CD4-positive, alpha-beta memory T cell (primary cell): ENCODE measurements at regions not wholly inside any gene's neighbourhood (a gene's known extent, or its start where the extent isn't known, plus 50 kb on each side); places are given as distances from the start of the nearest gene placed in this dataset.

ENCODE experiments used
- CTCF ChIA-PET: fragments of 350-600 bp; sonication (Branson Sonifier 250); formaldehyde crosslinking; loops from one replicate; lab custom pipeline; 2021; ENCODE audit warnings: inconsistent platforms; ENCODE audit not compliant: partially characterized antibody; lab: Charles Lee
- POLR2A ChIA-PET: fragments of 350-600 bp; sonication (Branson Sonifier 250); formaldehyde crosslinking; loops from one replicate; lab custom pipeline; 2021; ENCODE audit not compliant: partially characterized antibody; lab: Charles Lee
- DNase-seq, 5 donors: peaks; one replicate each; pipeline versions ENCODE4 v3.0.0 to v3.0.0-alpha.2; 2020 to 2022; ENCODE audit warnings: mixed read lengths in 1 of 5
- H3K27ac ChIP-seq: one replicate; pipeline ENCODE4 v1.7.0; 2013; ENCODE audit warnings: low read depth, low read length
- H3K27me3 ChIP-seq: 2 replicates; pipeline ENCODE4 v1.7.0; 2013; ENCODE audit warnings: mild to moderate bottlenecking, low read length, moderate library complexity; ENCODE audit not compliant: insufficient read depth
- H3K36me3 ChIP-seq: 2 replicates; pipeline ENCODE4 v1.7.0; 2013; ENCODE audit warnings: mild to moderate bottlenecking, low read length, moderate library complexity; ENCODE audit not compliant: insufficient read depth
- H3K4me1 ChIP-seq: 2 replicates; pipeline ENCODE4 v1.7.0; 2013; ENCODE audit warnings: mild to moderate bottlenecking, low read length, moderate library complexity; ENCODE audit not compliant: insufficient read depth
- H3K4me3 ChIP-seq, 2 donors: one replicate each; pipeline ENCODE4 v1.7.0; 2013; ENCODE audit warnings: low read length in 2 of 2, mild to moderate bottlenecking in 1 of 2
- H3K9me3 ChIP-seq, 2 donors: one replicate each; pipeline ENCODE4 v1.7.0; 2013; ENCODE audit warnings: low read length in 2 of 2, control low read depth in 1 of 2; ENCODE audit not compliant: control insufficient read depth in 1 of 2
- H3K27ac Mint-ChIP-seq, 7 donors: one replicate each; pipeline ENCODE4 v1.8.0; 2020 to 2021; ENCODE audit warnings: mixed read lengths in 7 of 7, mild to moderate bottlenecking in 6 of 7, inconsistent platforms in 3 of 7, moderate library complexity in 3 of 7
- H3K27me3 Mint-ChIP-seq, 2 donors: one replicate each; pipeline ENCODE4 v1.8.0; 2020 to 2021; ENCODE audit warnings: mixed read lengths in 2 of 2
- H3K36me3 Mint-ChIP-seq, 2 donors: one replicate each; pipeline ENCODE4 v1.8.0; 2020 to 2021; ENCODE audit warnings: mixed read lengths in 2 of 2, inconsistent platforms in 1 of 2, mild to moderate bottlenecking in 1 of 2
- H3K4me1 Mint-ChIP-seq, 4 donors: one replicate each; pipeline ENCODE4 v1.8.0; 2020 to 2021; ENCODE audit warnings: mixed read lengths in 4 of 4, mild to moderate bottlenecking in 1 of 4
- H3K4me3 Mint-ChIP-seq, 8 donors: one replicate each; pipeline ENCODE4 v1.8.0; 2020 to 2021; ENCODE audit warnings: mixed read lengths in 8 of 8, mild to moderate bottlenecking in 7 of 8, moderate library complexity in 6 of 8, inconsistent platforms in 3 of 8
- H3K9me3 Mint-ChIP-seq, 8 donors: one replicate each; pipeline ENCODE4 v1.8.0; 2020 to 2021; ENCODE audit warnings: mixed read lengths in 8 of 8, mild to moderate bottlenecking in 5 of 8, inconsistent platforms in 3 of 8, moderate library complexity in 1 of 8
- intact Hi-C: fragments of 100-400 bp; cut with micrococcal nuclease; formaldehyde crosslinking; loops from one replicate; pipeline ENCODE4 v1.15.1; 2023

DNA sequence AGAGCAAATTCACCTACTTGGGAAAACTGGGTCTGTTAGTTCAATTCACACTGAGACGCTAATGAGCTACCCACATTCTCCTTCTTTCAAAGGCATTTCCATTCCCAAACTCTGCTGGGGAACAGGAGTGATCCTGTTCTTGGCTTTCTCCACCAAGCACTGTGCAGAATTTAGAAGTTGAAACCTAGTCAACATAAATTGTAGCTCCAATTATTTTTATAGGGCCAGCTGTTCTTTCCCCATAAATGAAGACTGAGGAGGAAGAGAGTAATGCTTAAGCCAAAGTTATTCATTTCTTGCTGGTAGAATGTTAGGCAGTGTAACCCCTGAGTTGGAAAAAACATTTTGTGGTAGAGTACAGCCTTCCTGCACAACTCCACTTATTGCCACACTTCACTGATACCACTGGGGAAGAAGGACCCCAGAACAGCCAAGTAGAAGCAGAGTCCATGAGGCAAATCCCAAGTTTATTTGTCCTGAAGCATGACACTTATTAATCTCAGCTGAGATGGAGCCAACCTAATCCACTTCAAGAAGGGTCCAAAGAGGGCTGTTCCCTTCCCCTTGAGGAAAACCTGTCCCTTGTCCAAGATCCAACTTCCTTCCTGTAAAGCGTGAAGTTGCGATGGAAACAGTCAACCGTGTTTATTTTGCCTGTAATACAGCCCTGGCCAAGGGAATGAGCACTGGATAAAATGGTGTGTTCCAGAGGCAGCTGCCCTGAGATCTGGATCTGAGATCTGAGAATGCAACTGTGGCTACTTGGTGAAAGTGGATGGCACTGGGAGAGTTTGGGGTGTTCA lies 151.8 kb downstream of the TBX5 start:
- H3K9me3 Mint-ChIP-seq: peaks cover 0 to 14% (median 6%) of the 10 kb centered on the region in 8 donors
- no peak overlapping the region for H3K27ac ChIP-seq
- H3K36me3 Mint-ChIP-seq: no peaks in the 10 kb centered on the region
- no peaks in the 10 kb centered on the region for H3K9me3 ChIP-seq
- H3K4me1 Mint-ChIP-seq: no peaks in the 10 kb centered on the region
- no peak overlapping the region for H3K27ac Mint-ChIP-seq
- no peaks in the 10 kb centered on the region for H3K27me3 ChIP-seq
- DNase-seq: no peak
- ChIA-PET CTCF (no interaction called here), POLR2A (no interaction called here)
- no peak overlapping the region for H3K4me3 ChIP-seq
- H3K4me1 ChIP-seq: no peaks in the 10 kb centered on the region
- no peak overlapping the region for H3K4me3 Mint-ChIP-seq
- peaks cover 0 to 4% of the 10 kb centered on the region in 2 donors for H3K27me3 Mint-ChIP-seq
- H3K36me3 ChIP-seq: no peaks in the 10 kb centered on the region
- intact Hi-C loops: no loop called here

DNA sequence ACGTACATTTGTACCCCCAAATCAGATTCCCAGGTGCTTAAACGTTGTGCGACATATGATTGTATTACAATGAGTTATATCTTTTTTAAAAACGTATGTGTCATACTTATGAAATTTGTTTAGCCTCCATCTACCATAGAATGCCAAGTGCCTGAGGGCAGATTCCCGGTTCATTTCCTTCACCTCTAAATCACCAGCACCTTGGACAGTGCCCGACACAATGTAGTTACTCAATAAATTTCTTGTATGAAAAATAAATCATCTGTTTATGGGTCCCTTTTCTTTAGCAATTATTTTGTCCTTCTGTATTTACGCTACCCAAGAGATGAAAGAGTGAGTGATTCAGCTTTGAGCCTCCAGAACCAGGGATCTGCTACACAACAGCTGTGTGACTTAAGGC lies 157.4 kb downstream of the TBX5 start:
- Mint-ChIP-seq H3K27ac (no peak overlapping the region), H3K4me1 (no peaks in the 10 kb centered on the region), H3K9me3 (peaks cover 1 to 9% (median 6%) of the 10 kb centered on the region in 8 donors), H3K27me3 (peaks cover 4 to 6% of the 10 kb centered on the region in 2 donors), H3K36me3 (no peaks in the 10 kb centered on the region), H3K4me3 (no peak overlapping the region)
- ChIA-PET POLR2A (no interaction called here), CTCF (no interaction called here)
- Histone ChIP-seq H3K27me3 (no peaks in the 10 kb centered on the region), H3K9me3 (no peaks in the 10 kb centered on the region), H3K4me1 (no peaks in the 10 kb centered on the region), H3K4me3 (no peak overlapping the region), H3K27ac (no peak overlapping the region), H3K36me3 (no peaks in the 10 kb centered on the region)
- intact Hi-C loops: no loop called here
- DNase-seq: no peak

DNA sequence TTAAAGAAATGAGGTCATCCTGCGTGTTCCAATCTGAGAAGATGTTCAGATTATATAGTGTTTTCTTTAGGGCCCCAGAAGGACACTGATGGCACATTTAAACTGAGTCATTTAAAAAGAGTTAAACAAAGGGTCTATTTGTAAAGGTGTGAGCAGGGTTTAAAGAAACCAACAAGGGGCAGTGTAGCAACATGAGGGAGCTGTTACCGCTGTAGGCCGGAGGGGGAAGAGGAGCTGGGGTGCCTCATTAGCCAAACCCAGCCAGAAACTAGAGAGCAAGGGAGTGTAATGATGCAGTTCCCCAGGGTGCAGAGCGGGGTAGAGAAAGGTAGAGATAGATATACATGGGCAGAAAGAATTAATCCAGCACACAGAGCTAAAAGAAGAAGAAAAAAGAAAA lies 160.4 kb downstream of the TBX5 start:
- CTCF ChIA-PET: no interaction called here
- no peak overlapping the region for H3K27ac Mint-ChIP-seq

DNA sequence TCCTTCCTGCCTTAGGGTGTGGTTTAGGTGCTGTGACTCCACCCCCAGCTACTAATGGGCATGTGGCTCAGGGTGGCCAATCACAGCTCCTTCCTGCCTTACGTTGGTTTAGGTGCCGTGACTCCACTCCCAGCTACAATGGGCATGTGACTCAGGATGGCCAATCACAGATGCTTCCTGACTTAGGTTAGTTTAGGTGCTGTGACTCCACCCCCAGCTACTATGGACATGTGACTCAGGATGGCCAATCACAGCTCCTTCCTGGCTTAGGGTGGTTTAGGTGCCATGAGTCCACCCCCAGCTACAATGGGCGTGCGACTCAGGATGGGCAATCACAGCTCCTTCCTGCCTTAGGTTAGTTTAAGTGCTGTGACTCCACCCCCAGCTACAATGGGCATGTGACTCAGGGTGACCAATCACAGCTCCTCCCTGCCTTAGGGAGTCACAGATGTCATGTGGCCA lies 163.9 kb downstream of the TBX5 start:
- no peaks in the 10 kb centered on the region for H3K36me3 Mint-ChIP-seq
- Histone ChIP-seq H3K27ac (no peak overlapping the region), H3K4me3 (no peak overlapping the region), H3K4me1 (no peaks in the 10 kb centered on the region), H3K27me3 (no peaks in the 10 kb centered on the region), H3K9me3 (no peaks in the 10 kb centered on the region), H3K36me3 (no peaks in the 10 kb centered on the region)
- H3K27me3 Mint-ChIP-seq: peaks cover 3 to 4% of the 10 kb centered on the region in 2 donors
- DNase-seq: no peak
- CTCF ChIA-PET: no interaction called here
- intact Hi-C loops: no loop called here
- H3K27ac Mint-ChIP-seq: no peak overlapping the region
- POLR2A ChIA-PET: no interaction called here
- peaks cover 0 to 15% (median 3%) of the 10 kb centered on the region in 8 donors for H3K9me3 Mint-ChIP-seq
- H3K4me3 Mint-ChIP-seq: no peak overlapping the region
- H3K4me1 Mint-ChIP-seq: no peaks in the 10 kb centered on the region

More for the DNA sequence above, 160.4 kb downstream of the TBX5 start:
- intact Hi-C loops: no loop called here
- Histone ChIP-seq H3K9me3 (no peaks in the 10 kb centered on the region), H3K36me3 (no peaks in the 10 kb centered on the region), H3K27ac (no peak overlapping the region), H3K27me3 (no peaks in the 10 kb centered on the region), H3K4me1 (no peaks in the 10 kb centered on the region), H3K4me3 (no peak overlapping the region)
- POLR2A ChIA-PET: no interaction called here
- Mint-ChIP-seq H3K9me3 (peaks cover 0 to 14% (median 3%) of the 10 kb centered on the region in 8 donors), H3K4me3 (no peak overlapping the region), H3K36me3 (no peaks in the 10 kb centered on the region), H3K4me1 (no peaks in the 10 kb centered on the region), H3K27me3 (peaks cover 4% of the 10 kb centered on the region in 2 donors)
- no peak for DNase-seq

DNA sequence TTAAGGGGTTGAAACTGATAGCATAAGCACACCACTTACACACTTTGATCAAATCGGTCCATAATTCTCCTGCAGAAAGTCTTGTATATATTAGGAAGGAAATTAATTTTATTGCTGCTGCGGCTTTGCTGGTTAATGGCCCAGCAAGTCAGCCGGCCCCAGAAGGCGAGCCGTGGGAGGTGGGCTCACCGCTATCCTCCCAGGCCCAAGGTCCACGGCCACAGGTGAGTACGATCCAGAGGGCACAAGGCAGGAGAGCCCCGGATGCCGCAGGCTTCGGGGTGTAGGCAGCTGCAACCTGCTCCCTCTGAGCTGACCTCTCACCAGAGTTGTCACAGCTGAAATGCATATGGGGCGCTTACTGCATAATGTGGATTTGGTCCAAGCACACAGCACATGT lies 165.7 kb downstream of the TBX5 start:
- H3K36me3 Mint-ChIP-seq: no peaks in the 10 kb centered on the region
- ChIA-PET POLR2A (no interaction called here), CTCF (no interaction called here)
- H3K9me3 Mint-ChIP-seq: peaks cover 0 to 13% (median 1%) of the 10 kb centered on the region in 8 donors
- intact Hi-C loops: no loop called here
- Histone ChIP-seq H3K4me3 (no peak overlapping the region), H3K27ac (no peak overlapping the region), H3K27me3 (no peaks in the 10 kb centered on the region), H3K9me3 (no peaks in the 10 kb centered on the region), H3K4me1 (no peaks in the 10 kb centered on the region), H3K36me3 (no peaks in the 10 kb centered on the region)
- H3K4me3 Mint-ChIP-seq: no peak overlapping the region
- H3K4me1 Mint-ChIP-seq: no peaks in the 10 kb centered on the region
- H3K27ac Mint-ChIP-seq: no peak overlapping the region
- DNase-seq: no peak
- H3K27me3 Mint-ChIP-seq: no peaks in the 10 kb centered on the region

DNA sequence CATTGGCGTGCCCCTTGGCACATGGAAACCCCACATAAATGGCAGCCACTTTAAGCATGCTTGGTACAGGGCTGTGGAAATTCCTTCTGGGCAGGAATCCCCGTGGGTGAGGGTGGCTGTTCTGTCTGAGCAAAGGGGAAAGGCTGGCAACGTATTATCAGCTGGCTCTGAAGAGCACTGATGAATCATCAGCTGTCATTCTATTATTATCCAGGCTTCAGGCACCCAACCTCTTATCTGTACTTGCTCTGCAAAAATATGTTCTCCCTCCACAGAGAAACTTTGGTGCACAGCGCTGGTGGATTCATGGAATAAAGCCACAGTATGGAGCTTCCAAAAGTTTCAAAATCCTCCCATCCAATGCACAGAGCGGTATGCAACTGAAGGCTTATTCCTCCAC lies 167.1 kb downstream of the TBX5 start:
- Mint-ChIP-seq H3K27me3 (no peaks in the 10 kb centered on the region), H3K4me3 (no peak overlapping the region), H3K27ac (no peak overlapping the region), H3K36me3 (no peaks in the 10 kb centered on the region), H3K4me1 (no peaks in the 10 kb centered on the region), H3K9me3 (peaks cover 0 to 13% (median 1%) of the 10 kb centered on the region in 8 donors)
- ChIA-PET POLR2A (no interaction called here), CTCF (no interaction called here)
- Histone ChIP-seq H3K36me3 (no peaks in the 10 kb centered on the region), H3K4me3 (no peak overlapping the region), H3K4me1 (no peaks in the 10 kb centered on the region), H3K9me3 (no peaks in the 10 kb centered on the region), H3K27me3 (no peaks in the 10 kb centered on the region), H3K27ac (no peak overlapping the region)
- DNase-seq: no peak
- intact Hi-C loops: no loop called here

DNA sequence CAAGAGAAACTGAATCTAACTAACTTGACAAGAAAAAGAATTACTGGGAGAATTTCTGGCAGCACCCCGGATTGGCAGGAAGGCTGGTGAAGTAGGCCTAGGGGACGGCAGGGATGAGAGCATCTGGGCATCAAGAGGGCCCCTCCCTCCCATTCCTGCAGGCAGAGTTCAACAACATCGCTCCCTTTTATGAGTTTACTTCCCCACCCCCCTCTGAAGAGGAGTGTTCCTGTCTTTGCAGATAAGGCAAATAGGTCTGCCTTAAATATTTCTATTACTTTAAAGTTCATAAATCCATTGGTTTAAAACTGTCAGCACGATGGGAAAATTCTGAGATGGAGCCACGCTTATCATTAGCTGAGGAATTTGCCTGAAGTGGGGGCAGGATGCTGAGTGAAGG lies 168.7 kb downstream of the TBX5 start:
- Histone ChIP-seq H3K9me3 (no peaks in the 10 kb centered on the region), H3K36me3 (no peaks in the 10 kb centered on the region), H3K4me1 (no peaks in the 10 kb centered on the region), H3K27me3 (no peaks in the 10 kb centered on the region), H3K27ac (no peak overlapping the region), H3K4me3 (no peak overlapping the region)
- Mint-ChIP-seq H3K9me3 (peaks cover 0 to 7% (median 0%) of the 10 kb centered on the region in 8 donors), H3K36me3 (no peaks in the 10 kb centered on the region), H3K4me3 (no peak overlapping the region), H3K27ac (no peak overlapping the region), H3K4me1 (no peaks in the 10 kb centered on the region), H3K27me3 (no peaks in the 10 kb centered on the region)
- DNase-seq: no peak
- intact Hi-C loops: no loop called here
- ChIA-PET CTCF (no interaction called here), POLR2A (no interaction called here)
